Panc1 (cell line): ENCODE measurements at regions not wholly inside any gene's neighbourhood (a gene's known extent, or its start where the extent isn't known, plus 50 kb on each side); places are given as distances from the start of the nearest gene placed in this dataset.

Experiments used
- ATAC-seq: fragments of 200-7000 bp; cut with Tn5 transposase; 2 replicates; pipeline ENCODE4 v1.9.1; 2020; ENCODE audit warnings: mild to moderate bottlenecking, moderate library complexity
- BruUV-seq: library from RNA; stranded (reverse); fragments of 400-500 nt; replicated peaks from 2 replicates; lab custom pipeline; 2021; lab: Mats Ljungman, UMichigan
- CTCF ChIA-PET: fragments of 300-600 bp; sonication (Branson Sonifier 250); formaldehyde crosslinking; loops from one replicate; lab custom pipeline; 2022; ENCODE audit warnings: antibody characterized with exemption; lab: Charles Lee
- POLR2A ChIA-PET: fragments of 300-600 bp; sonication (Branson Sonifier 250); formaldehyde crosslinking; loops from one replicate; lab custom pipeline; 2022; ENCODE audit warnings: antibody characterized with exemption; lab: Charles Lee
- DNase-seq: peaks from one replicate; pipeline ENCODE4 v3.0.0-alpha.2; 2010; ENCODE audit warnings: low read depth, low spot score
- H3K27ac ChIP-seq: 2 replicates; pipeline ENCODE4 v1.5.1; 2011; ENCODE audit warnings: mild to moderate bottlenecking, low read length, inconsistent platforms
- H3K27me3 ChIP-seq: fragments of 200-500 bp; sonication (Bioruptor generic); 2 replicates; pipeline ENCODE4 v1.6.0; 2014; ENCODE audit warnings: low read length, inconsistent platforms; ENCODE audit not compliant: control insufficient read depth, insufficient read depth
- H3K36me3 ChIP-seq: fragments of 200-500 bp; sonication (Bioruptor generic); 2 replicates; pipeline ENCODE4 v1.5.1; 2014; ENCODE audit warnings: inconsistent platforms, mild to moderate bottlenecking, low read length, moderate library complexity; ENCODE audit not compliant: control insufficient read depth, insufficient read depth
- H3K4me1 ChIP-seq: 2 replicates; pipeline ENCODE4 v1.5.1; 2011; ENCODE audit warnings: inconsistent platforms, mild to moderate bottlenecking, low read length, moderate library complexity; ENCODE audit not compliant: control insufficient read depth, insufficient read depth
- H3K4me3 ChIP-seq, 2 experiments: 2 replicates each; pipeline ENCODE4 v1.5.1; 2011 to 2012; ENCODE audit warnings: low read depth in 2 of 2, low read length in 2 of 2, mild to moderate bottlenecking in 2 of 2, inconsistent platforms in 1 of 2, moderate library complexity in 1 of 2
- H3K9me3 ChIP-seq: fragments of 200-500 bp; sonication (Bioruptor generic); 2 replicates; pipeline ENCODE4 v1.5.1; 2014; ENCODE audit warnings: low read depth, mild to moderate bottlenecking, inconsistent platforms, low read length, moderate library complexity; ENCODE audit not compliant: control insufficient read depth, insufficient read depth
- CTCF ChIP-seq: fragments of 450-650 bp; IDR thresholded peaks from 2 replicates; pipeline ENCODE4 v1.5.1; 2017; ENCODE audit warnings: mild to moderate bottlenecking
- POLR2AphosphoS5 ChIP-seq: IDR thresholded peaks from 2 replicates; pipeline ENCODE4 v1.6.1; 2012; ENCODE audit warnings: mild to moderate bottlenecking, low read depth, low read length, moderate library complexity
- REST ChIP-seq, 2 experiments: IDR thresholded peaks; 2 replicates each; pipeline ENCODE4 v1.6.1; 2011 to 2012; ENCODE audit warnings: low read depth in 2 of 2, control low read depth in 1 of 2, low read length in 1 of 2, mild to moderate bottlenecking in 1 of 2, moderate library complexity in 1 of 2; ENCODE audit not compliant: insufficient read depth in 1 of 2
- SIN3A ChIP-seq: IDR thresholded peaks from 2 replicates; pipeline ENCODE4 v1.6.1; 2012; ENCODE audit warnings: low read depth, mild to moderate bottlenecking, low read length, moderate library complexity, borderline replicate concordance; ENCODE audit not compliant: insufficient read depth
- TCF7L2 ChIP-seq: IDR thresholded peaks from 2 replicates; pipeline ENCODE4 v1.6.1; 2011; ENCODE audit warnings: mild to moderate bottlenecking, low read depth, low read length, inconsistent platforms
- in situ Hi-C: cut with HindIII; loops from 2 replicates; pipeline ENCODE4 v1.10.0; 2016; ENCODE audit warnings: low sequenced_read_pairs, low pct_unique_long_range_greater_than_20kb
- intact Hi-C: fragments of 100-400 bp; cut with micrococcal nuclease; formaldehyde crosslinking; loops from one replicate; pipeline ENCODE4 v1.10.0; 2022; ENCODE audit not compliant: unreplicated experiment

- no peaks in the 10 kb centered on the region for H3K4me1 ChIP-seq
- intact Hi-C loops, result no loop called here
- in situ Hi-C loops, result no loop called here
- no TSS peak for BruUV-seq
- TF ChIP-seq CTCF (no peak), TCF7L2 (no peak), REST (IDR thresholded peaks at IDR 0.05; ENCODE audit: insufficient read depth in 1 of 2, low read depth in 2 of 2, low read length in 1 of 2) (no peak), POLR2AphosphoS5 (no peak)
- no peaks in the 10 kb centered on the region for H3K36me3 ChIP-seq
- ChIA-PET CTCF (no interaction called here), POLR2A (no interaction called here)
- peaks cover 7% of the 10 kb centered on the region for H3K27me3 ChIP-seq
- no peak for DNase-seq
- ATAC-seq, result no peak
- H3K4me3 ChIP-seq, result no peak overlapping the region
- no peak overlapping the region for H3K27ac ChIP-seq
- no peaks in the 10 kb centered on the region for H3K9me3 ChIP-seq
Observed at GRCh38 chr12:80031229-80031628, 68.1 kb upstream of the OTOGL start.

- no peaks in the 10 kb centered on the region for H3K9me3 ChIP-seq
- H3K27me3 ChIP-seq, result peaks cover 7% of the 10 kb centered on the region
- no peak overlapping the region for H3K27ac ChIP-seq
- ATAC-seq, result no peak
- DNase-seq, result no peak
- no peak for TF ChIP-seq CTCF
- TF ChIP-seq SIN3A, result no peak
- no peak for TF ChIP-seq TCF7L2
- no peak for TF ChIP-seq REST (IDR thresholded peaks at IDR 0.05; ENCODE audit: insufficient read depth in 1 of 2, low read depth in 2 of 2, low read length in 1 of 2)
- TF ChIP-seq POLR2AphosphoS5, result no peak
- H3K4me3 ChIP-seq, result no peak overlapping the region
- in situ Hi-C loops, result no loop called here
- H3K4me1 ChIP-seq, result no peaks in the 10 kb centered on the region
- intact Hi-C loops, result no loop called here
- POLR2A ChIA-PET, result no interaction called here
- no TSS peak for BruUV-seq
- CTCF ChIA-PET, result no interaction called here
- H3K36me3 ChIP-seq, result no peaks in the 10 kb centered on the region
Observed at GRCh38 chr12:80025638-80026037, 73.7 kb upstream of the OTOGL start.
